ENCODE measurements at regions not wholly inside any gene's neighbourhood (a gene's known extent, or its start where the extent isn't known, plus 50 kb on each side); places are given as distances from the start of the nearest gene placed in this dataset.

DNA sequence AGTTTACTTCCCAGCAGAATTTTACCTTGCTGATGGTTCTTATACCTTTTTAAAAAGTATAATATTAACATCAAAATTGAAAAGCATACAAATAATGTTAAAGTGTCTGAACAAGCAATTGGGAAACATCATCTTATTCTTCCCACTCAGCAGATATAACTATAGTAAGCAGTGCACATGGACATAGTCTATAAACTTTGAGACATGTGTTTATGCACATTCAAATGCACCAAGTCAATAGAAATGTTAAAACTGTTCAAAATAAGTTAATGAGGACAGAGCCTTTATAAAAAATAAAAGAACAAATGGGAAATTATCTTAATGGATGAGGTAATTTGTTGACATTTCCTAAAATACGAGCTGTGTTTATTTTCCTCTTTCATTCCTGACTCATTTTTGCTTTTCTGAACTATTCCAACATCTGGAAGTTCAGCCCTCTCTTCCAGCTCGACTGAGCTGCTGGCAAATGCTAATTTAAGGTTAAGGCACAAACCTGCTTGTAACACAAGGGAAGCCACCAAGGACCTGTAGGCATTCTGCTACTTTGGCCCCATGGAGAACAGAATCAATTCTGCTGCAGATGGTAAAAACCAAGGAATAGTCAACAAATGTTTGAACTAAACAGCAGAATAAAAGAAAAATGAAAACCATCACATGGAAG, 110.3 kb upstream of the MAP3K4 start:
- TF ChIP-seq, protein P1, sequence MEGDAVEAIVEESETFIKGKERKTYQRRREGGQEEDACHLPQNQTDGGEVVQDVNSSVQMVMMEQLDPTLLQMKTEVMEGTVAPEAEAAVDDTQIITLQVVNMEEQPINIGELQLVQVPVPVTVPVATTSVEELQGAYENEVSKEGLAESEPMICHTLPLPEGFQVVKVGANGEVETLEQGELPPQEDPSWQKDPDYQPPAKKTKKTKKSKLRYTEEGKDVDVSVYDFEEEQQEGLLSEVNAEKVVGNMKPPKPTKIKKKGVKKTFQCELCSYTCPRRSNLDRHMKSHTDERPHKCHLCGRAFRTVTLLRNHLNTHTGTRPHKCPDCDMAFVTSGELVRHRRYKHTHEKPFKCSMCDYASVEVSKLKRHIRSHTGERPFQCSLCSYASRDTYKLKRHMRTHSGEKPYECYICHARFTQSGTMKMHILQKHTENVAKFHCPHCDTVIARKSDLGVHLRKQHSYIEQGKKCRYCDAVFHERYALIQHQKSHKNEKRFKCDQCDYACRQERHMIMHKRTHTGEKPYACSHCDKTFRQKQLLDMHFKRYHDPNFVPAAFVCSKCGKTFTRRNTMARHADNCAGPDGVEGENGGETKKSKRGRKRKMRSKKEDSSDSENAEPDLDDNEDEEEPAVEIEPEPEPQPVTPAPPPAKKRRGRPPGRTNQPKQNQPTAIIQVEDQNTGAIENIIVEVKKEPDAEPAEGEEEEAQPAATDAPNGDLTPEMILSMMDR (IDR thresholded peaks at IDR 0.05) = no peak
- TF ChIP-seq POLR2AphosphoS5 (IDR thresholded peaks at IDR 0.05; ENCODE audit: insufficient read depth in 1 of 2, low read depth in 1 of 2) (no peak), POLR2A (IDR thresholded peaks at IDR 0.05) (no peak)
